NCI-H460 (cell line): ENCODE measurements at regions not wholly inside any gene's neighbourhood (a gene's known extent, or its start where the extent isn't known, plus 50 kb on each side); places are given as distances from the start of the nearest gene placed in this dataset.
"Not testable (repeated sequence)": the region's sequence is repeated elsewhere in the genome, so short reads cannot be mapped to it uniquely, and the experiment has no call there.

Experiments
- DNase-seq: peaks from one replicate; pipeline ENCODE4 v3.0.0-alpha.2; 2016; ENCODE audit warnings: low read depth; ENCODE audit errors: extremely low read depth

DNA sequence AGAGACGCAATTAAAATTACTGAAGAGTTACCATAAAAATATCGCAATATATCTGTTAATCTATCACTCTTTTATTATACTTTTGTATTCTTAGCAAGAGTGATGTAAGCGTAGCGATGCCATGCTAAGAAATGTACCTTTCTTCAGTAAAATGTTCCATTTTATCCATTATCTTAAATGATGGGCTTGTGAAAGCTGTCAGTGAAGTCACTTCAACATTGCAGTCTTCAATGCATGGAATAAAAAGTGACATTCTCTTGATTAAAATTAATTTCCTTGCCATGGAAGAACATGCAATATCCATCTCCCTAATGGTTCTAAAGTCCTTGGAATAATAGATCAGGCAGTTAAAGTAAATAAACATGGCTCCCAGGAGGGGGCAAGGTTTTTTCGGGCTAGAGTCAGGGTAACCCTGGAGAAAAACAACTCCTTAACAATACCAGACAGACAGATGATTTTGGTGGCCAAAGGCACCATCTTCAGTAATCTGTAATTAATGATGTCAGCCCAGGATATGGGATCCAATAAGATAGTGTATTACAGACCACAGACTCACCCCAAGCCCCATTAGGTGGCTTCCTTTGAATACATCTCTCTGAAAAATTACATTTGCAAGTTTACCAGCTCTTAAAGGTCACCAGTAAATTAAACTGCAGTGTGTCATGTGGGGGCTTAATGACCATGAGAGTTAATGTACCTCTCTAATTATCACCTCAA, 677.1 kb downstream of the DTWD2 start:
- DNase-seq = no peak

DNA sequence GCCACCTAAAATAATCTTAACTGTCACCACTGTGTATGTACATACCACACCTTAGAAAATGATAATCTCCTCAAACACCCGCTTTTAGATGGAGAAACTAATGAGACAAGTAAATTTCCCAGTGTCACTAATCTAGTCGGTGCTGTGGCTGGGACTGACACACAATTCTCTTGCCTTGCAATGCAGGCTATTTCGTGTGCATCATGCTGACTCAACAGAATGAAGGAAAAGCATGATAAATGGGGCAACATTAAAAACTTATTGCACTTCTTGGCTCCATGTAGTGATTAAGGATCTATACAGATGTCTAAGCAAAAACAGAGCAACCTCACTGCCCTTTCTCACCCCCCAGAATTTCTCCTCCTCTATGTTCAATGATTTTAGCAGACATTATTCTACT, 677.9 kb downstream of the DTWD2 start:
- DNase-seq = no peak

DNA sequence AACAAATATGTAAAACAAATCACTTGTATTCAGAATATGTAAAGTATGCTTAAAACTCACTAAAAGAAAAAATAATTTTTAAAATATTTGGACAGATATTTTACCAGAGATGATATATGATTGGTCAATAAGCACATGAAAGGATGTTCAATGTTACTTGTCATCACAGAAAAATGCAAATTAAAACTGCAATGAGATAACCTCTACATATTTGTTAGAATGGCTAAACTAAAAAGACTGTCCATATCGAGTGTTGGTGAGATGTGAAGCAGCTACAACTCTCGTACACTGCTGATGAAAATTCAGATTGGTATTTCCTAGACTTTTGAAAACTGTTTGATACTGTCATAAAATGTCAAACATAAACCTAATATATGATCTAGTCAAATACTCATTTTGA, 685.1 kb downstream of the DTWD2 start:
- DNase-seq = no peak

DNA sequence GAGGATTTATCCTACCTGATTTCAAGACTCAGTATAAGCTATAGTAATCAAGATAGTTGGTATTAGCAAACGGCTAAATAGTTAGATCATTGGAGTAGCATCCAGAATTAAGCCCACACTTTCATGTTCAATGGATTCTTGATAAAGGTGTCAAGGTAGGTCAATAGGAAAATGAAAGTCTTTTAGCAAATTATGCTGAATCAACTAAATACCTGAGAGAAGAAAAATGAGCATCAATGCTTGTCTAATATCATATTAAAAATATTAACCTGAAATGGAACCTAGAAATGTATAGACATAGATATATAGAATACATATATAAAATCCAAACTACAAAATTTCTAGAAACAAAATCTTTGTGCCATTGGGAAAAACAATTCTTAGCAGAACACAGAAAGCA, 685.6 kb downstream of the DTWD2 start:
- no peak for DNase-seq

DNA sequence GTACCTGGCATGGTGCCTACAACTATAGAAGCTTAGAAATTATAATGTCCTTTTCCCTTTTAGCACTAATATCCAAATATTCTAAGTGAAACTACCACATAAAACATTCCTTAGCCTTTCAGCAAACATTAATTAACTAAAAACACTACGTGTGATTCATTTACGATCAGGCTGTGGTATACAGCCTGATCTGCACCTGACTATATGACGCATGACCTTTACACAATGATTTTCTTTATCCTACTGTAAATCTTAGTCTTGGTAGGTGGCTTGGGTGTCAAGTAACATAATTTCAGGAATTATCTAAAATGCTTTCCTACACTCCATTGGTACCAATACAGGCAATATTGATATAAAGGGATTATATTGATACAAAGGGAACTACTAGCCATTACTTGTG, 686.7 kb downstream of the DTWD2 start:
- no peak for DNase-seq

DNA sequence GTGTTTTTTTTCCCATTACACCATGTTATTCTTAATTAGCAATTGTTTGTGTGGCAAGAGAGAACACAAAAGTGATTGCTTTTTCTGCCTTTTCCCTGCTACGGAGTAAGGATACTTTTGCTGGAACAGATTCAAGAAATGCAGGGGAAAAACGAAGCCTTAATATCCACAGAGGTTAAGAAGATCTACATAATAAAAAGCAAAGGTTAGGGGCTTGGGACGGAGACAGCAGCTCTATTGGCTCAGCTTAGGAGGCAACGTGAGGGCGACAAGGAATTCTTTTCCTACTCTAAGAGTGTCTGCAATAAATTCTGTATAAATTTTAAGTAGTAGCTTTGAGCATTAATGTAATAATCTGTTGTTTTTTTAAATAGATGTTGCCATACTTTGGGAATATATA, 693.3 kb downstream of the DTWD2 start:
- DNase-seq = no peak

DNA sequence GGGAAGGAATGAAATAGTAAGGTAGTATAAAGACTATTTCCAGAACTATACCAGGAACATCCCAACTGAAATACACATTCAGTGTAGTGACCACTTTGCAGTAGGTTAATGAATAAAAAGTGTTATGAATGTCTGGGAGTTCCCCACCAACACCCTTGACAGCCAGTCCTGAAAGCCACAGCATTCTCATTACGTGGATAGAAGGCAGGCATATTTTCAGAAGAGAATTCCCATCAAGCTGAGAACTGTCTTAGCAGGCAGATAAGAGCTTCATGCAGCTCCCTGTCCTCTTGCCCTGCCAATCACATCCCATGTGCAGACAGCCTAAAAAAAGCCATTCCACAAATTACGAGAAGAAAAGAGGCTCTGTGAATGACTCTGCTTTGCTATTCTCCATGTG, 695.0 kb downstream of the DTWD2 start:
- no peak for DNase-seq

DNA sequence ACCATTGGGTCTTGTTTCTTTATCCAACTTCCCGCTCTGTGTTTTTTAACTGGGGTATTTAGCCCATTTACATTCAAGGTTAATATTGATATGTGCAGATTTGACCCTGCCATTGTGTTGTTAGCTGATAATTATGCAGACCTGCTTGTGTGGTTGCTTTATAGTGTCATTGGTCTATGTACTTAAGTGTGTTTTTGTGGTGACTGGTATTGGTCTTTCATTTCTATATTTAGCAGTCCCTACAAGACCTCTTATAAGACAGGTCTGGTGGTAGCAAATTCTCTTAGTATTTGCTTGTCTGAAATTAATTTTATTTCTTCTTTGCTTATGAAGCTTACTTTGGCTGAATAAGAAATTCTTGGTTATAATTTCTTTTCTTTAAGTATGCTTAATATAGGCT, 698.1 kb downstream of the DTWD2 start:
- DNase-seq = no peak

DNA sequence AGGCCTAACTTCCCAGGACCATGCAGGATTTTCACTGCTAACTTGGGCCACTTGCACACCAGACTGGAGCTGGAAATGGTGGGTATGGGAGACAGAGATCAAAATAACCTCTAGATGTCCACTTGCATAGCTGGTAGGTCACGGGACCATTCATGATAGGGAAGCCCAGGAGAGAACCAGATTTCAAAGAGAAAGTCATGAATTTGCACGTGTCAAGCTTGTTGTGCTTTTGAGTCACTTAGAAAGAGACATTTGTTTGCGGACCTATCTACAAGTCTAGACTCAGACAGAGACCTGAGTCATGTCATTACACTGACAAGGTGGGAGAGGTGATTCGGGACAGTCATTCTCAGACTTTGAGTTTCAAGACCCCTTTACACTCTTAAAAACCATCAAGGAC, 704.1 kb downstream of the DTWD2 start:
- not testable (repeated sequence) for DNase-seq

DNA sequence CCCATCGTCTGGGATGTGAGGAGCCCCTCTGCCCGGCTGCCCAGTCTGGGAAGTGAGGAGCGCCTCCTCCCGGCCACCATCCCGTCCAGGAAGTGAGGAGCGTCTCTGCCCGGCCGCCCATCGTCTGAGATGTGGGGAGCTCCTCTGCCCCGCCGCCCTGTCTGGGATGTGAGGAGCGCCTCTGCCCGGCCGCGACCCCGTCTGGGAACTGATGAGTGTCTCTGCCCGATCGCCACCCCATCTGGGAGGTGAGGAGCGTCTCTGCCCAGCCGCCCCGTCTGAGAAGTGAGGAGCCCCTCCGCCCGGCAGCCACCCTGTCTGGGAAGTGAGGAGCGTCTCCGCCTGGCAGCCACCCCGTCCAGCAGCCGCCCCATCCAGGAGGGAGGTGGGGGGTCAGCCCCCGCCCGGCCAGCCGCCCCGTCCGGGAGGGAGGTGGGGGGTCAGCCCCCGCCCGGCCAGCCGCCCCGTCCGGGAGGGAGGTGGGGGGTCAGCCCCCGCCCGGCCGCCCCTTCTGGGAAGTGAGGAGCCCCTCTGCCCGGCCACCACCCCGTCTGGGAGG, 705.8 kb downstream of the DTWD2 start:
- DNase-seq = not testable (repeated sequence)

DNA sequence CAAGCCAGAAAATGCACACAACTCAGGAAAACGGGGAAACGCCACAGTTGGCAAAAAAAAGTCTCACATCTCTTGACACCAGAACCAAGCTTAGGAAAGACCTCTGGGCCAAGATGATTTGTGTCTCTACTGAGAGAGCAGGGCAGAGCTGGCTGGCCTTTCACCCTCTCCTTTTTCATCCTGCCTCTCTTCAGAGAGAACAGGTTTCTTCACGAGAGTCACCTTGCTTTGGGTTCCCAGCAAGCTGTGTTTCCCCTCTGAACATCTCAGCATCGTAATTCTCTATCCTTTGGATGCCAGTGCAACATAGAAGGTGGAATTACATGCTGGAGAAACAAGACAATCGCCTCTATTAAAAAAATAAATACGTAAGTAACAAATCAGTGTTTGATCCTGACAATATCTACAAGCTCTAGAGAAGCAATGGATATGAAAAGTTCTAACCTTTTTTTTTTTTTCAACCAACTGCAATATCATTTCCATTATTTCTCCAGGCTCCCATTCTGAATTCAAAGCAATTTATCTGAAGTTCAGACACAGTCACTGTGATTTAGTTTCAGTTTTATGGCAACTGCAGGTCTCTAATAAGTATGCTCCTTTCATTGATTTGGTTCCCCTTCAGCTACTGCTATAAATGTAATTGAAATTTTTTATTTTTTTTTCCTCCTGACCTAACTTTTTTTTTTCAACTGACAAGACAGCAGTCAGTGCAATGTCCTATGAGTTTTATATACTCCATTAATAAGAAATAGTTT, 708.6 kb downstream of the DTWD2 start:
- DNase-seq = no peak

DNA sequence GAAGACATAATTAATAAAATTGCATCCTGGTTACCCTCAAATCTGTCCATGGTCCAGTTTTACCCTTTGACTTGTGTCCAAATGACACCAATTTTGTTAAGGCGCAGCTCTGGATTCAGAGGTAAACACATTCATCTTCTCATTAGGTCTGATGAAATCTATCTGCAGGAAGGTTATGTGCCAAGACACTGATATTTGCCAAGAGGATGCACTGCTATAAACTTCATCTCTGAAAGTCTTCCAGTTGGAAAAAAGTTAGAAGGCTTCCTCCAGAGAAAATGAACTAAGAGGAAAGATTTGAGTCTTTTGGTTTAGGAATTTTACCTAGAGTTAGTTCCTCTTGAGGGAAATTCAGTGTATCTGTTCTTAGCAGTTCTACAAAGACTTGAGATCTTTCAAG, 717.8 kb downstream of the DTWD2 start:
- DNase-seq = no peak

DNA sequence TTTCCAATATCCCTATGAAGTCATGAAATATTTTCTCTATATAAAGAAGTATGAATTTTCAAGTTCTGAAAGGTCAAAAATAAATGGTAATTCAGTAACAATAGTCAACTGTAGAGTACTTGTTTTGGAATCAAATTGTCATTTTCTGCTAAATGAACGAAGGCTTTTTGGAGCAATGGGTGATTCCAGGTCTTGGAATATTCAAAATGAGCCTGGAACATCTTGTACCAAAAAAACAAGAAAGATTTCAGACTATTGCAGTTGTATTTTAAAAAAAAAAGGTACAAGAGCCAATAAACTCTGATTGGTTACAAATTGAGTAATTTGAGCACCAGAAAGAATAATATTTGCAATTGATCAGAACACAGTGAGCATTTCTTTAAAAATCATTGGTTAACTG, 730.1 kb downstream of the DTWD2 start:
- DNase-seq = no peak

DNA sequence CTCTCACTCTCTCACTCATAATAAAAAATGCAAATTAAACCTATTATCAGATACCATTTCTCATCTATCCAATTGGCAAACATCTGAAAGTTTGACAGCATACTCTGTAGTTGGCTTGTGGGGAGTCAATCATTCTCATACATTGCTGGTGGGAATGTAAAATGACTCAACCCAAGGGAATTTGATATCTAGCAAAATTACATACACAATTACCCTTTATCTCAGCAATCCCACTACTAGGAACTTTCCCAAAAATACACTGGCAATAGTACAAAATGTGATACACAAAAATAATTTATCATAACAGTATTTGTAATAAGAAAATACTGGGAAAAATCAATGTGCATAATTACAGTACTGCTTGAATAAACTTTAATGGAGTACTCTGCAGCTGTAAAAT, 731.3 kb downstream of the DTWD2 start:
- no peak for DNase-seq

DNA sequence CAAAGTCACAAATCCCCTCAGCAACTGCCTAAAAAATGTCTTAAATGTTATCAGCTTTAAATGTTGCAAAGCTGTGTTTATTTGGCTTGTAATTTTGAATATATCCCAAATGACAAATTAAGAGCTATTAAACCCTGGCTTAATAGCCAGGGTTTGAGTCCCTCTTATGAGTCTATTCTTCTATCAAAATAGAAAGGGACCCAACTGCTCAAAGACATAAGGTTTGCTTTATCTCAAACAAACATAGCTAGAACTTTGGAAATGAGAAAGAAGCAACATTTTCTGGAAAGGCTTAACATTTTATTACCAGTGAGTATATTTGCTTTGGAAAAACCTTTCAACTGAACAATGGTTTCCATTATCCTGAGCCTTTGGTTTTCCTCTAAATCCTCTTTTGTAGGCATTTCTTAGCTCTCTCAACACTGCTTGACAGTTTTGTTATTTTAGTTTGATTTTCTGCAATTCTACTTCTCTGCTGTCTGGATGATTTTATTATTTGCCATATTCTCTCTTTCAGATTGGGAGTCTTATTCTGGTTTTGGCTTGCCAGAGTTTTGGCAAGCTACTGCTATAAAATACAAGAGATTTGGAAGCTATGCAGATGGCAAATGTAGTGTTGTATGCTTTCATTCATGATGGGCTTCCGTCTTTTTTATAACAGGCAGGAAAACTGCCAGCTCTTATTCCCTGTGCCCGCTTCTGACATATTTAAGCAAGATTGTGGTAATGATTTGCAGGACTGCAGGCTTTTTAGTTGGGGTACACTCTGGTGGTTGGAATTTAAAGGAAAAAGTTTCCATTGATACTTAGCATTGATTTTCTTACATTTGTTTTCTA, 734.9 kb downstream of the DTWD2 start:
- no peak for DNase-seq

DNA sequence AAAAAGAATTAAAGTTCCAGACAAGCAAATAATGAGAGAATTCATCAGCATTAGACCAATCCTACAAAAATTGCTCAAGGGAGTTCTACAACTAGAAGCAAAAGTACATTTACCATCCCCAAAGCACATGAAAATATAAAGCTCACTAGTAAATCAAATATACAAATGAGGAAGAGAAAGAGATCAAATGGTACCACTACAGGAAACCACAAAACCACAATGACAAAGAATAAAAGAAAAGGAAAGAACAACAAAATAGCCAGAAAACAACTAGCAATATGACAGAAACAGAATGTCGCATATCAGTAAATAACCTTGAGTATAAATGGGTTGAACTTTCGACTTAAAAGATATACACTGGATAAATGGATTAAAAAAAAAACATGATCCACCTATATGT, 739.0 kb downstream of the DTWD2 start:
- no peak for DNase-seq

DNA sequence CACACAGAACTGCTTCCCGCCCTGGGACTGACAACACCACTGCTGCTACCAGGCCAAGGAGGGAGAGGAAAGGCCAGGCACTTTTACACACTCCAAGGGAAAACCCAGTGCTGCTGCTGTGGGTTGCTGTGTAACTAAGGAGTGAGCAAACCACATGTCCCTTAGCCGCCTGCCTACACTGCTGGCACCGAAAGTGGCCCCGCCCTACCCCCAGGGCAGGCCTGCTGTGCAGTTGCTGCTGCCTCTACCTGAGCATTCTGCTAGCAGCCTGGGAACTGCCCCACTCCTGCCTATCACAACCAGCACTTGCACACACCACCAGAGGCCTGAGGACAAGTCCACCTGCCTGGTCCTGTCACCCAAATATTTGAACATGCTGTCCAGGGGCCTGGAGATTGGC, 740.9 kb downstream of the DTWD2 start:
- DNase-seq = no peak

DNA sequence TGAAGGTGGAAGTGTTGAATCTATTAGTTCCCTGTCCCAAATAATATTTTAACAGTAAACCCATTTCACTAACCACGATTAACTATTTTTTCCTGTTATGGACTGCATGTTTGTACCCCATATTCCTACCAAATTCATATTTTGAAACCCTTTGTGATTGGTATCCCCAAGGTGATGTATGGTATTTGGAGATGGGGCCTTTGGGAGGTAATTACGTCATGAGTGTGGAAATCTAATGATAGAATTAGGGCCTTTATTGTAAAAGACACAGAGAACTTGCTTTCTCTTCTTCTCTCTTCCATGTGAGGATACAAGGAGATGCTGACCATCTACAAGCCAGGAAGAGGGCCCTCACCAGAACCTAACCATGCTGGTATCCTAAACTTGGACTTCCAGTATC, 744.7 kb downstream of the DTWD2 start:
- DNase-seq = no peak

DNA sequence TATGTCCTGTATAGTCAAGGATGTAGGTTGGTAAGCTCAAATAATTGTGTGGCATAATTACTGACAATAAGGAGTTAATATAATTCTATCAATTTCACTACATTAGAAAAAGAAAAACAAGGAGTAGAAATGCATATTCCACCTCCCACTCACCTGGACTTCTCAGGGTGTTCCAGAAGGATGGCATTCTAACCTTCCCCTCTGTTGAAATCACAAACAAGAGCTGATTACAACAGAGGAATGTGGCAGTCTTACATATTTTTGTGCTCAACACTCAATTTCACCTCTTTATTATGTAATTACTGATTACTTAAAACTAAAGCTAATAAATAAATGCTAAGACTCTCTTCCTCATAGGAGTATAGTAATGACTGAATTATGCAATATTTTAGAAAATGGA, 745.3 kb downstream of the DTWD2 start:
- no peak for DNase-seq

DNA sequence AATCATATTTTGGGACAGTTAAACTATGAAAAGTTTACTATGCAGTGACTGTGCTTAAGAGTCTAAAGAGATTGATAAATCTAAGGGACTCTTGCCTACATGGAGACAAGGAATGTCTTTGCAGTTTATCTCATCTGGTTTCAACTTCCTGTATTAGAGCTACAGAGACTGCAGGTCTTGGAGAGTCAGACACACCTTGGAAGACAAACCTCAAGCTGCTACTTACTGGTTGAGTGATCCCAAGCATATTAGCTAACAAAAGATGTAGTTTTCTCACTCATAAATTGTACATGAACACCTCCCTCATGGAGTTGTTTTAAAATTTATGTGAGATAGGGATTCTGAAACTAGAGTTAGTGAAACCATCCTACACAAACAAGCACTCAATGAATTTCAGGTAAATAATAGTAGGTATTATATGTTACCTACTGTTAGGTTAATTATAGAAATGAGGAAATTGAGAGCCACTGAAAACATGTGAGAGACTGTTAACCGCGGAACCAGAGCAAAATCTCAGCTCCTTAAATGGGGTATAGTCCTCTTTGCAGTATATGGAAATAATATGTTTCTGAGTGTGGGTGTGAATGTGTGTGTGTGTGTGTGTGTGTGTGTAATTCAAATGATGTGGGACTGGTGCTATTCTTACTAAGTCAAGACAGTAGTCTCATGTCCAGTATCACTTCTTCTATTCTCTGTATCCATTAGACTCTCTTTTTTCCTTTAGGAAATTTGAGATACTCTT, 752.1 kb downstream of the DTWD2 start:
- no peak for DNase-seq

DNA sequence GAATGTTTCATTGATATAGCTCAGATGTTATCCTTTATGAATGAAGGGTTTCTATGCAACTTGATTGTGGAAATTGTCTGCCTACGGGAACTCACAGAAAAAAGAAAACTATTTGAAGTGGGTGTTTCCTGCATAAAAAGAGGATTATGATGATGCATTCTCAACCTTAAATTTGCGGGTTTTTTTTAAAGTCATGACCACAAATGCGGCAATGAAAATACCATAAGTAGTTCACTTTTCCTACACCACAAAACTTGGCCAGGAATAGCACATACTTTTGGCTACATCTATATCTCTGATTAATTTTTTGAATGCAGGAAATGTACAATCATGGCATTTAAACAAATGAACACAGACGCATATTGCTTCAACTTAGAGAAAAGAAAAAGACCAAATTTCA, 754.7 kb downstream of the DTWD2 start:
- no peak for DNase-seq
